NCI-H446 (cell line): ENCODE measurements at regions not wholly inside any gene's neighbourhood (a gene's known extent, or its start where the extent isn't known, plus 50 kb on each side); places are given as distances from the start of the nearest gene placed in this dataset.
"Not testable (repeated sequence)": the region's sequence is repeated elsewhere in the genome, so short reads cannot be mapped to it uniquely, and the experiment has no call there.

Experiments
- DNase-seq, 2 experiments: peaks; one replicate each; lab custom pipeline; 2025; lab: John Stamatoyannopoulos, UW

DNA sequence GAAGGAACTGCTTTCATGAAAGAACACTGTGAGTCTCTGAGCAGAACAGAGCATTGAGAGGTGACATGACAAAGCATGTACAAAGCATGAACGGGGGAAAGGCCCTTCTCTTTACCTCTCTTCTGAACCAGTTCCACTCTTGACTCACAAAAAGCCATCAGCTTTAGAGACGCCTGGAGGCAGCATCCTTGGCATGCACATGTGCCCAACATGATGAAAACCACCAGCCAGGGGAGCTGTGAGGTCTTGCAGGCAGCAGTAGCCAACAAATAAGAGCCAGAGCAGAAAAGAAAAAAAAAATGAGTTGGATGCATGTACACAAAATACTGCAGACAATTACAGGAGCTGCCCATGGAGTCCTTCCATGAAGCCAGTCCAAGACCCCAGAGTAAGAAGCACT lies 95.5 kb upstream of the AGAP1 start:
- no peak for DNase-seq

DNA sequence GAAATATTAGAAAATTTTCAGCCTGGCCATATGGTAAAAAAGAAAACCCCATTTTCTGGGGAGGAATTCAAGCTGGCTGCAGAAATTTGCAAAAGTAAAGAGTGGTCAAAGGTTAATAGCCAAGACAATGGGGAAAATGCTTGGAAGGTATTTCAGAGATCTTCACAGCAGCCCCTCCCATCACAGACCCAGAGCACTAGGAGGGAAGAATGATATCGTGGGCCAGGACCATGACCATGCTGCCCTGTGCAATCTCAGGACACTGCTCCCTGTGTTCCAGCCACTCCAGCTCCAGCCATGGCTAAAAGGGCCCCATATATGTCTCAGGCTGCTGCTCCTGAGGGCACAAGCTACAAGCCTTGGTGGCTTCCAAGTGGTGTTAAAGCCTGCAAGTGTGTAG lies 93.9 kb upstream of the AGAP1 start:
- DNase-seq, result no peak

DNA sequence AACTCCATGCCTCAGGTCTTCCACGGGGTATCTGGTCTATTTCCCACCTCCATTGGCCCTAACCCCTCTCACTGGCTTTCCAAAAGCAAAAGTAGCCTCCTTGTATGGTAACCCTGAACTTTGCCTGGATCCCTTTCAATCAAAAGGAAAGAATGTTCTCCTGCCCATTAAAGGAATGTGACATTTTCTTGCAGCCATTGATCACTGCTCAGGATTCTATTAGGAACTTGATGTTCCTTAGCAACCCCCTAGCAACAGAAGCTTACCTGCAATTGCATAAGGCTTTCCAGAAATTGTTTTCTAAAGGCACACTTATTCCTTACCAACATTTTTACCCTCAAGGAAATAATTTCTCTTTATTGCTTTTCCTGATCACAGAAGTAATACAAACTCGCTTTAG lies 91.4 kb upstream of the AGAP1 start:
- no peak for DNase-seq

DNA sequence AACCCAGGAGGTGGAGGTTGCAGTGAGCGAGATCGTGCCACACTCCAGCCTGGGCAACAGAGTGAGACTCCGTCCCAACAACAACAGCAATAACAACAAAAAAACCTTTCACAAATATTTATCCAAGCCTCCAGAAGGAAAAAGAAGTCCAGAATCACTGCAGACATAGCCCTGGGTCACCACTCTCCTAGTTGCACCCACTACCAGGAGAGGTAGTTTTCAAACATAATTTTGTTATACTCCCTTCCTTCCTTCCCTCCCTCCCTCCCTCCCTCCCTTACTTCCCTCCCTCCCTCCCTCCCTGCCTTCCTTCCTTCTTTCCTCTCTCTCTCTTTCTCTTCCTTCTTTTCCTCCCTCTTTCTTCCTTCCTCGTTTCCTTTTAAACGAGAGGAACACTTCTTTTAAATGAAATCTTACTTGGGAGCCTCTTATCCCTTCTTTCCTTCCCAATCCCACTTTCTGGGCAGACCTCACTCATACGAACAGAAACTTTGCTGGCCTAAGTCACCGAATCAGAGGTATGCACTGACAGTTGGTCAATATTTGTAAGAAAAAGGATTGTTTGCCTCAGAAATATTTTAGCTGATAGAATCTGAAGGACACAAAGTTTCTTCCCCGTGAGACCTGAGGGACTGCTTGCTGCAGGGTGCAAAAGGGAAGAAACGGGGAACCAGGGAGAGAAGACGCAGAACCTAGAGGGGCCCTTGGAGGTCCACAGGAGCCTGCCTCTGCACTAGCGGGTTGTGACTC lies 88.1 kb upstream of the AGAP1 start:
- no peak for DNase-seq

DNA sequence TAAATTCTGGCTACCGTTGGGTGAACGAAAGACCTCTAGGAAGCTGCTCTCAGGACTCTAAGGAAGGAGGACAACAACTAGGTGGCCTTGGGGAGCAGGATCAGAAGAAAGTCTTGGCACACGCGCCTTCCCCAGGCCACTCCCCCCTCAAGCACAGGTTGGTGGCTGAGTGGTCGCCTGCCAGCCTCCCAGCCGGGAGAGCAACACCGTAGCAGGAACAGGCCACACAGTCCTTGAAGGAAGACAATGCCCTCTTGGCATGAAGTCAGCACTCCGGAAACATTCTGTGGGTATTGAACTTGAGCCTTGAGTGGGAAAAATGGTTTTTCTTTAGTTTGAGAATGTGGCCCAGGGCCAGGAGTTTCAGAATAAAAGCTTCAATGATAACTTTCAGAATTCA lies 87.4 kb upstream of the AGAP1 start:
- no peak for DNase-seq

DNA sequence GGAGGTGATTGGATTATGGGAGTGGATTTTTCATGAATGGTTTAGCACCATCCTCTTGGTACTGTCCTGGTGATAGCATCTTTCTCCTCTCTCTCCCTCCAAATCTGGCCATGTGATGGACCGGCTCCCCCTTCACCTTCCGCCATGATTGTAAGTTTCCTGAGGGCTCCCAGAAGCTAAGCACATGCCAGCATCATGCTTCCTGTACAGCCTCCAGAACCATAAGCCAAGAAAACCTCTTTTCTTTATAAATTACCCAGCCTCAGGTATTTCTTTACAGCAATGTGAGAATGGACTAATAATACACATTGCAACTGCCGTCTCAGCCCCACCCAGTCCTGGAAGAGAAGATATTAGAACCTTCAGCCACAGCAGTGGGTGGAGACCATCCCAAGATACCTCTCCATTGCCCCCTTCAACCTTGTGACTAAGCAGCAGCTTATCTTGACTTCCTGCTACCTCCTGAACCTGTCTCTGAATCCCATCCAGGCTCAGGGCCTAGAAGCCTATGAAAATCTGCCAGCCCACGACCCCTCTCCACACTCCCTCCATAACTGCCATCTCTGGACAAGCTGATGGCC lies 81.8 kb upstream of the AGAP1 start:
- DNase-seq, result no peak

DNA sequence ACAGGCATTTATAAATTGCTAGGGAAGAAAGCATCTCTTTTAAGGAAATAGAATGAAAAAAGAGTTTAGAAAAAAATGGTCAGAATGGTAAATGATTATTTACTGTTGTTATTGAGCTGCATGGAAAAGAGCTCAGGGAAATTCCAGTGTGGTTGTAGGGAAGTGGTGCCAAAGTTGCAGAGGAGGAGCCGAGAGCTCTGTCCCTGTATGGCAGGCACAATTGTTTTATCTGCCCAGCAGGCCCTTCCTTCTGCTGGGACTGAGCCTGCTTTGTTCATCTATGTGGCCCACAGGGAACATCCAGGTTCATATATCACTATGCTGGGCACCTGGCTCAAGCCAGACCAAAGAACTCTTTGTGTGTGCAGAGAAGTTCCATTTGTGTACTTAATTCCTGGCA lies 80.8 kb upstream of the AGAP1 start:
- DNase-seq, result no peak

DNA sequence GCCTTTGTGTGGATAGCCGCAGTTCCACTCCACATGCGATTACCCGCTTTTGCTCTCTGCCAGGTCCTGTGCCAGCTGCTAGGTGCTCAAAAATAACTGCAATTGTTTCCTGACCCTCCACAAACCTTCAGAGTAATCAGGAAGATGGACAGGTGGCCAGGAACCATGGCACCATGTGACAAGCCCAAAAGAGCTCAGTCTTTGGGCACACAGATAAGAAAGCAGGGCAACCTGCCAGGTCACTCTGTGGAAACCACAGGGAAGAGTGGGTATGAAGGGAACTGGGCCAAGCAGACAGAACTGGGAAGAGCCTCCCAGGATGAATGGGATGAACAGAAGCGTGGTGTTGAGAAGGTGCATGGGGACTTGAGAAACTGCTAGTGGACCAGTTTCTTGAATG lies 79.4 kb upstream of the AGAP1 start:
- DNase-seq, result peak in 1 of 2 experiments; percentile 34

DNA sequence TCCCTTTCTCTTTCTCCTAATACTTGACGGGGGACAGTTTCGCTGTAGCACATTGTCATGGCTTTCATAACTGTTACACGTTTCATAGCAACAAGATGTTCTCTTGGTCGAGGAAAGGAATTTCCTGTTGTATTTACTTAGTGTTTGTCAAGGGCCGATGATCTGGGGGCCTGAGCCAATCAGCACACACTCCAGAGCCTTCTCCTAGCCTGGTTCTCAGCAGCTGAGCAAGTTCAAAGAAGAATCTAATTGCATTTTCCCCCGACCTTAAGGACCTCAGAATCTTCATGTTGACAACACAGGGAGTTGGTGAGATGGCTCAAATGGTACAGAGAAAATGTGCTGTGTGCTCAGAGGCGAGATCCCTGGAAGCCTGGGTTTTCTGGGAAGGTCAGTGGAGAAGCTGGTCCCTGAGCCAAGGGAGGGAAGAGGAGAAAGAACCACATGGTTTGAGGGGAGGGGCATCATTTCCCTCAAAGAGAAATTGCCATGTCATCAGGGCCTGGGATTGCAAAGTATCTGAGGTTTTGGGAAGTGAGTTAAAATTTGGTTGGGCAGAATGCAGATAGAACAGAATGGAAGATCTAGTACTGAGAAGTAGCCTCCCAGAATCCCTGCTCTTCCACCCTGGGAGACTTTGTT lies 76.9 kb upstream of the AGAP1 start:
- DNase-seq, result no peak

DNA sequence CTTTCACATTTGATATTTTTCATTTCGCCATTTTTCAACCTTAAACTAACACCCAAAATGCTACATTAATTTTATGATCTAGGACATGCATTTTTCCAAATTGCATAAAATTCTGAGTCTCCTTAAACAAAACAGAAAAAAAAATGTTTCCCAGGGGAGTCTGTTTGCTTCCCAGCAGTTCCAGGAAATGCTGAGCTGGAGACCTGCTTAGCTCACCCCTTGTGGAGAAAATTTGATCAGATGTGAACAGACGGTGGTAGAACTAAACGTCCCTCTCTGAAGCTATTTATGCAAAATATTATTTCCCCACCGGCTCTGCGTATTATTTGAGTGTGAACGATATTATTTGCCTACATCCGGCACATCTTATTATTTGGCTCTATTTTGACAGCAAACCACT lies 74.9 kb upstream of the AGAP1 start:
- no peak for DNase-seq

DNA sequence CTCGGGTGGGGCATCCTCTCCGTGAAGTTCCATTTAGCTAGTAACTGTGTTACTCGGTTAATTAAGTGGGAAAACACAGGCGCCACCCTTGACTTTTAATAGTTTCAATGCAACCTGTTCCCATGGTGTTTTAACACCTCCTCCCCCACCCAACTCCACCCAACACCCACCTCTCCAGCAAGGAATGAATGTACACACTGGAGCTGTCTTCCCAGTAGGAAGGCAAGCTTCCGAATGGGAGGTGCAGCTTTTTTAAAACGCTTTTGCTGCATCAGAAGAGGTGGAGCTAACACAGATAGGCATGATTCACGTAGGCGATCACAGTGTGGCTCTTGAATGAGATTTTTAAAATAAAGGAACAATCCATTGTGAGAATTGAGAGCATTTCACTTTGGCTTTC lies 73.8 kb upstream of the AGAP1 start:
- no peak for DNase-seq

DNA sequence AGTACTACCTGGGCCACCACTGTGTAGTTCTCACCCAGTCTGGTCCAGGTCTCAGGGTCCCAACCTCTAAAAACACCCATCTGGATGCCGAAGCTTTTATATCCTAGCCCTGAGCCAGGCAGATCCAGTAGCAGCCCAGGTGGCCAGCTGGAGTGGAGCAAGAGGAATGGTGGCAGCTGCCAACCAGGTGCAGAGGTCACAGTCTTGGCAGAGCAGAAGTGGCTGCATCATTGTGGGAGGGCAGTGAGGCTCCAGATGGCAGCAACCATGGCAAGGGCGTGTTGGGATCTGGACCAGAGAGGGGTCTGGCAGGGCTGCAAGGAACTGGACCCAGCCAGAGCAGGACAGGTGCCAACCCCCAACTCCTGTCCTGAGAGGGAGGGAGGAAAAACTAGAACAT lies 72.2 kb upstream of the AGAP1 start:
- DNase-seq, result no peak

DNA sequence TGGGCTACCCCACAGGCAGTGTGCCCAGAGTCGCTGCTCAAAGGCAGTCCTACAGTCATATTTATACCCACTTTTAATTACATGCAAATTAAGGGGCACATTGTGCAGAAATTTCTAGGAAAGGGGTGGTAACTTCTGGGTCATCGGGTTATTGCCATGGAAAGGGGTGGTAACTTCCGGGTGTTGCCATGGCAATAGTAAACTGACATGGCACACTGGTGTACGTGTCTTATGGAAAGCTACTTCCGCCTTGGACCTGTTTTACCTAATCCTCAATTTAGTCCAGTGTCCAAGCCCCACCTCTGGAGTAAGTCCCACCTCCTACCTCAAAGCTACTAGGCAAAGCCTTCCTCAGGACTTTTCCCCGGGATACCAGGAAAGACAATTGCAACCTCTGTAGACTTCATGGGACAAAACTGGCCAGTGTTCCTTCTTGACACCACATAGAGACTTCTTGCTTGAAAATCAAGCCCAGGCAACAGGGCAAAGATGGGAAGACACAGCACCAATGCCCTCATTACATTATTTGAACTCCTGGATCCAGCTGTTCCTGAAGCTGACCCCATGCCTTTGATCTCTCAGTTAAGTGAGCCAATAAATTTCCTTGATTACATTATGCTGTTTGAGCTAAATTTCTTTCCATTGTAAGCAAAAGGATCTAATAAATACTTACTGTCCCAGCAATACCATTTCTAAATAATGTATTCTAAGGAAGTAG lies 63.3 kb upstream of the AGAP1 start:
- no peak for DNase-seq

DNA sequence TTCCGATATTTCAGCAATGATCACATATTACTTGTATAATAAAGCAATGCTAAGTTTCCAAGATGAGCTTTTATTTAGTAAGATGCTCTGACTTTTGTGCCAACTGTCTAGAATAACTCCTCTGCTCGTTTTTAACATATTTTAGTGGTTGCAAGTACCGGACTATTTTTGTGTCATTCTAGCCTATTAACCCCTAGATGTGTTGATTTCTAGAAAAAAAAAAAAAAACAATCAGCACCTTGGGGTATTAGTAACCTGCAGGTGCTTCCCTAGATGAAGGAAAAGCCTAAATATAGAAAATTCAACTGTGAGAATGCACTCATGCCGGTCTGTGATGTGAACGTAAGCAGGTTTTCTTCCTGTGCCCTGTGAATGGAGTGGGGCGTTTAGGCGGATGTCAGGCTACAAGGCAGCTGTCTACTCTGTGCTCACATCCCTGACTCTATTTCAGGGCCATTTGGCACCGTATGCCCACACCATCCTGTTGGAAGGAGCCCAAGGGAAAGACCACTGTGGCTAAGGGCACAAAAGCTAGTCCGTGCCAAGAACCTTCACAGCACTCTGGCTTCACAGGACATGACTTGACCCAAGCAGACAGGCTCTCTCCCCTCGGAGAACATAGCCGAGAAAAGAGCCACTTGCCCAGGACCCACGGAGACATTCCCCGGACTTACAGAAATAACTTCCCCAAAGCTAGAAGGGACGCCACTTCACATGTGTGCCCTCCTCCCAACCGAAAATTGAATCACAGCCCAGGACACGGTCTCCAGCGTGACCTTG lies 60.9 kb upstream of the AGAP1 start:
- peak in 1 of 2 experiments; percentile 43 for DNase-seq

DNA sequence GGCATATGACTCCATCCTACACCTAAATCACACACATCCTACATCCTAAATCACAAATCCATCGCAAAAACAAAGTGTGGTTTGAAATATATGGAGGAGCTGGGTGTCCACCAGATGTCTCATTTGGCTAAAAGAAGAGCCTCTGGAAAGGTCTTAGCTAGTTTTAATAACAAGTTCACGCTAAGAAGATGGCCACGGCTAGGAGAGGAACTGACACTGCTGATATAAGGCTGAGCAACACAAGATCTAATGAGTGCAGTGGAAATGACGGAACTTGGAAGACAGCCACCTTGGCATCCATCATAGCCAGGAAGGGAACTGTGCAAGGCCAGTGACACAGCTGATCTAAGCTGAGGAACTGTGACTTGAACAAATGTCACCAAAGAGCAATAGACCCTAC lies 60.0 kb upstream of the AGAP1 start:
- DNase-seq, result peak; percentile 51 to 73

DNA sequence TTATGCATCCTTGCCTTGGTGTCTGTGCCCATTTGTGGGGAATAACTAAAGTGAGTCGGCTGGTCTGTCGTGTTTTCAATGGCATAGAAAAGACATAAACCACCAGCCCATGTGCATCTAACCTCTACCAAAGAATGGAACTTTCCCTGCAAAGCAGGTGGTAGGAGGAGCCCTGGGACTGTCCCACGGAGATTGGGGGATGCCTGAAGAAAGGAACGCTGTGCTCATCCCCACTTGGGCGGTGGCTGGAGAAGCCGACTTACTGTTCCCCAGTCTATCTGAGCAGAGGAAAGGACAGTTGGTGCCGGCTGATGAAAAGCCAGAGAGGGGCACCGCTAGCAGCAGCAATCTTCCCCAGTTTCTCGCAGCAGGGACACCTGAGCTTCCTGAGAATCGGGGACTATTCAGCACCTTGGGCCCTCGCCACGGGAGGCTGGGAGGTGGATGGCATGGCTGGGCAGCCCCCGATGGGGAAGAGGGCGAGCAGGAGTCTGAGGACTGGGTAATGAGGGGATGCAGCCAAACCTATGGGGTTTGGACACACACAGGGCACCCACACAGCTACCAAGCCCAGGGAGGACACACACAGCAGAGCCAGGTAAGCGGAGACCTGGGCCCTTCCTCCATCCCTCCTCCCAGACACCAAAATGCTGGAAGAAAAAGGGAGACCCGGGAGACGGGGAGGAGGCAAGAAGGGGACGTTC lies 53.7 kb upstream of the AGAP1 start:
- no peak for DNase-seq

DNA sequence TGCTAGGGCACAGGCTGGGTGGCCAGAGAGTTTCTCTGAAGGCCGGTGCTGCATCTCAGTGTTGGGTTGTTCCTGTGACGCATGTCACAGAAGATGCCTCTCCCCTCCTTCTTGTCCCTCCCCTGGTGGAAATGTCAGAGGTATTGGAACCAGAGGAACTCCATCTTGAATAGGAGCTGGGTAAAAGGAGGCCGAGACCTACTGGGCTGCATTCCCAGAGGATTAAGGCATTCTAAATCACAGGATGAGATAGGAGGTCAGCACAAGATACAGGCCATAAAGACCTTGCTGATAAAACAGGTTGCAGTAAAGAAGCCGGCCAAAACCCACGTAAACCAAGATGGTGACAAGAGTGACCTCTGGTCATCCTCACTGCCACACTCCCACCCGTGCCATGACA lies 50.3 kb upstream of the AGAP1 start:
- DNase-seq, result not testable (repeated sequence)
